HG02840 (cell line): ENCODE measurements at regions not wholly inside any gene's neighbourhood (a gene's known extent, or its start where the extent isn't known, plus 50 kb on each side); places are given as distances from the start of the nearest gene placed in this dataset.
A peak's percentile ranks its signal among the peaks of the same experiment; 100 is the strongest.

Source experiments
- ATAC-seq: cut with Tn5 transposase; IDR thresholded peaks from one replicate; pipeline ENCODE4 v1.9.1; 2021; ENCODE audit warnings: mild to moderate bottlenecking, moderate library complexity, moderate number of reproducible peaks; ENCODE audit not compliant: unreplicated experiment, low FRiP score

DNA sequence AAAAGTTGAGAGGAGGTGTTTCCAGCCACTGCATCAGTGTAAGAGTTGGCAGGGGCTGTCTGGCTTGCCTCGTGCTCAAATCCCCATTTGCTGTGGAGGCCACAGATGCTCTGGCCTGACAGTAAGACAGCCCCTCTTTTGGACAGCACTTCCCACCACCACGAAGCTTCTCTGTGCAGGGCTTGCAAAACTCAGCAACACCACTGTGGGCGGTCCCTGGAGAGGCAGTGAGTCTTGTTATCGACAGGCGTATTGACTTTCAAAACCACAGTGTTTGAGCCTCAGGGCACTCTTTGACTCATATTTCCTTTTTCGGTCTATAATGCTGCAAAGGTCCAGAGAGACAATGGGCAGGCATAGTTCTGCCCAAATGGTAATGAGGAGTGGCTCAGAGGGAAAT is 539.5 kb downstream of the EBF1 start:
- ATAC-seq = peak; percentile 94

DNA sequence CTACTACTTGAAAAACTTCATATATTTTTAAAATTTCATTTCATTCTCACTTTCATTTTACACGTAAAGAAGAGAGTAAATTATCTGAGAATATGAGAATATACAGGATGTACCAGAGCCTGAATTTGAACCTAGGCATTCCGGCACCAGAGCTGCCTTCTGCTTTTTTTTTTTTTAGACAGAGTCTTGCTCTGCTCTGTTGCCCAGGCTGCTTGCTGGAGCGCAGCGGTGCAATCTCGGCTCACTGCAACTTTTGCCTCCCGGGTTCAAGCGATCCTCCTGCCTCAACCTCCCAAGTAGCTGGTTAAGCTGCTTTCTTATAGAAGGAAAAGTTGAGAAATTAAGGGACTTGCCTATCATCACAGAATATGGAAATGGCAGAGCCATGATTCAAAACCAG is 540.1 kb downstream of the EBF1 start:
- ATAC-seq = no peak

DNA sequence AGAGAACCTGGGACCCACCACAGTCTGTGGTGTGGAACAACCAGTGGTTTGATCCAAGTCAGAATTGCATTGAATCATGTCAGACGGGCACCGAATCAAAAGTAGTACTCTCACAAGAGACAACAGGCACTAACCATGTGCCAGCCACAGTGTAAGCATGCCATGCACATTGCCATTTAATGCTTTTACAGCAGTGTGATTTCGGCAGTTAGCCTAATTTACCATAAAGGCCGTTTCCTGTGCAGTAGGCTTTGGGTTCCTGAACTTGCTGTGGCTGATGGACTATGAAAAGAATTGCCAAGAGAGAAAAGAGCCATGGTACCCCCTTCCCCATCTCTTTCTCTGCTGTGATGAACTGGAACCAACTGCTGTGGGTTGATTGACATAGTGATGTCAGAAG is 540.6 kb downstream of the EBF1 start:
- no peak for ATAC-seq

DNA sequence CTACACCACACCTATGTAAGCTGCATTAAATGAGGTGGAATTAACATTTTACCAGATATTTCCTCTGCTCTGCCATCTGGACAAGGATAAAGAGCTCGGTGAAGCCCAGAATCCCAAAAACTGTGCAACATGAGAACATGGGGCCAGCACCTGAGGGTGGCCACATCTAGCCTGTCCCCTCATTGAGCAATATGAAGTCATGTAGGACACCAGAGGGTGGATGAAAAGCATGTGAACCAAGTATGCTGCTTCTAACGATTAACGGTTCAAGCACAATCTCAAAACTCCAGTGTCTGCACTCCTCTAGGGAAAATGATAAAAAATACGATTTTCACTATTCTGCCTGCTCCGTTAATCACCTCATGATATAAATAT is 545.8 kb downstream of the EBF1 start:
- no peak for ATAC-seq

DNA sequence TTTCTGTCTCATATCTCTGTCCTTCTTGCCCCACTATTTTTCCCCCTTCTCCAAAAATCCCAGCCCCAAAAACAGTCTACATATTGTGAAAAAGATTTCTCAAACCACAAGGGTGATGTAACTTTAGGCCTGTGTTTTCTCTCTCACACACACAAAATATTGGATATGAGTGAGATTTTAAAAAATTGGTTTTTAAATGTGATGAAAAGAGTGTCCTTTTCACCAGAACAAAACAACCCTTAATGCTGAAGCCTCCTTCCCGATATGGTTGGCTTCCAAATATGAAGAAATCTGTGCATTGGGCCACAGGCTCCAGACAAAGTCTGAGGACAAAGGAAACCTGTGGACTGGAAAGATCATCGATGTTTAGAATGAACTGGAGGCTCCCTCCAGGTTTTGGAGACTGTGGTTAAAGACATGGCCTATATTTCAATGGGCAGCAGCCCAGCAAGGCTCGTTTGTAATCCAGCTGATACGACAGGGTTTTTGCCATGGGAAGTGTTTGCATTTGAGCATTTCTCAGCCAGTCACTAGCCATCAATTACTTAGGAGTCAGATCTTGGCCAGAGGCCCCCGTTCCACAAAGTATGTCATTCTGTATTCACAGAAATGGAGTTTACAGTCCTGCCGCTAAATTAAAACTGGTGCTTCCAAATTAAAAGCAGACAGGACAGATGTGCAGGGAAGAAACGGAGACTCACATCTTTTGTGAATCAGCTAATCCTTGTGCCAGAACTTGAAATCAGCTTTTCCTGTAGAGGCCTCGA is 546.3 kb downstream of the EBF1 start:
- ATAC-seq = no peak

DNA sequence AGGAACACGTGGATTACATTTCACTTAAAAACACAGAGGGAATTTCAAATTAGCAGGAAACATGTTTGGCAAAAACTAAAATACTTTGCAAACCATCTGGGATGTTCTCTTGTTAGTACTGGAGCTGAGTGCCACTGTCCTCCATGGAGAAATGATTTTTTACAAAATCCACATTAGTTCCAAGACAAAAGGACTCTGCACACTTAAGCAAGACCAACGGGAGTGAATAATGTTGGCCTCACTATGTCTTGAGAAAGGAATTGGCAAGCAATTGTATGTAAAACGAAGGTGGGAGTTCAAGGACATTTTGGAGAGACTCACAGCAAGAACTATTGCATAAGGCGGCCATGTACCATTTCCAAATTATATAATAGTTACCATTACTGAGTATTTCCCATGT is 547.5 kb downstream of the EBF1 start:
- no peak for ATAC-seq

DNA sequence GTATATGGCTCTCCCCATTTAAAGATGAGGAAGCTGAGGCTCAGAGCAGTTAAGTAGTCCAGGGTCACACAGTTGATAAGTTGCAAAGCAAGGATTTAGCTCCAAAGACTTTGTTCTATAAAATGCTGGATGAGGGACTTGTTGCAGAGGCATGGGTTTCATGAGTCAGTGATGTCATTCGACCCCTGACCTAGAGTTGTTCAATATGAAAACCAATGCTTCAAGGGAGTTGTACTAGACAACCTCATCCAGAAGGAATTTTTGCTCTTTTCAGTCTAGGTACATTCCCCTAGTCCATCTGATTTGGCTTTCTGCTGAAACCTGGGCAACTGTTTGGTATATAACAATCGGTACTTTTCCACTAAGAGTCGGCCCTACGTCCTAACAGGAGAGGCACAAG is 550.4 kb downstream of the EBF1 start:
- ATAC-seq = no peak

DNA sequence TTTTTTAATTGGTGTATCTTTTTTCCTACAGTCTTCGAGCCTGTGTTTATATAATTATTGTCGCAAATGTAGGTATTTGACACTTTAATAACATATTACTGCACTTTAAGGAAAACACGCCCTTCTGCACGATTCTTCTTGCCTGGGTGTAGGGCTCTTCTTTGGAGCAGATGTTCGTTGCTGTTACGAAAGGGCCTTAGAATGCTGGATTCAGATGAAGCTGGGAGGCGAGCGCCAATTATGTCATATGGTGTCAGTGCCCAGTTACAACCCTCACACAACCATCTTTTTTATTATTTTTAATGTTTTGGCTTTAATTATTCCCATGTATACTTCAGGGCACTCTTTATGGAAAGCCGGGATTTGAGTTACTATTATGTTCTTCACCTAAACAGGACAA is 553.0 kb downstream of the EBF1 start:
- no peak for ATAC-seq

DNA sequence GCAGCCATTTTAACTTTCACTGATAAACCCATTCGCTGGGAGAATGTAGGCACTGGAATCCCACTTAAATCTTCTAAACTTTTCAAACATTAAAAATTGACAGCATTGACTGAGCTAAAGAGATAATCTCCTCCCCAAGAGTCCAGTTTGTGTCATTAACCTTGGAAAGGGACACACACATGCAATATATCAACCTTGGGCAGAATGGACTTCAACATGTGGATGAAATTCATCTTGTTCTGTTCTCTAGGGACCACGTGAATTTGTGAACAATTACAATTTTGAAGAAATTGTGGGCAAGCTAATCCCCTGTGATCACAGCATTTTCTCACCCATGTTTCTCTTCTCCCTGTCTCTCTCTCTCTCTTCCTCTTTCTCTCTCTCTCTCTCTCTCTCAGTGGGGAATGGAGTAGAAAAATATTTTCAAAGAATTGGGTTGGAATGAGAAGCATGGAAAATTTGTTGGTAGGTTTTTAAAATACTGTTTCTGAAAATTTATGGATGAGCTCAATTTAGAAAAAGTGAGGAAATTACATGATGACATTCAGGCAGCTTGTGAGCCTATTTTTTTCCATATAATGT is 553.7 kb downstream of the EBF1 start:
- ATAC-seq = no peak

DNA sequence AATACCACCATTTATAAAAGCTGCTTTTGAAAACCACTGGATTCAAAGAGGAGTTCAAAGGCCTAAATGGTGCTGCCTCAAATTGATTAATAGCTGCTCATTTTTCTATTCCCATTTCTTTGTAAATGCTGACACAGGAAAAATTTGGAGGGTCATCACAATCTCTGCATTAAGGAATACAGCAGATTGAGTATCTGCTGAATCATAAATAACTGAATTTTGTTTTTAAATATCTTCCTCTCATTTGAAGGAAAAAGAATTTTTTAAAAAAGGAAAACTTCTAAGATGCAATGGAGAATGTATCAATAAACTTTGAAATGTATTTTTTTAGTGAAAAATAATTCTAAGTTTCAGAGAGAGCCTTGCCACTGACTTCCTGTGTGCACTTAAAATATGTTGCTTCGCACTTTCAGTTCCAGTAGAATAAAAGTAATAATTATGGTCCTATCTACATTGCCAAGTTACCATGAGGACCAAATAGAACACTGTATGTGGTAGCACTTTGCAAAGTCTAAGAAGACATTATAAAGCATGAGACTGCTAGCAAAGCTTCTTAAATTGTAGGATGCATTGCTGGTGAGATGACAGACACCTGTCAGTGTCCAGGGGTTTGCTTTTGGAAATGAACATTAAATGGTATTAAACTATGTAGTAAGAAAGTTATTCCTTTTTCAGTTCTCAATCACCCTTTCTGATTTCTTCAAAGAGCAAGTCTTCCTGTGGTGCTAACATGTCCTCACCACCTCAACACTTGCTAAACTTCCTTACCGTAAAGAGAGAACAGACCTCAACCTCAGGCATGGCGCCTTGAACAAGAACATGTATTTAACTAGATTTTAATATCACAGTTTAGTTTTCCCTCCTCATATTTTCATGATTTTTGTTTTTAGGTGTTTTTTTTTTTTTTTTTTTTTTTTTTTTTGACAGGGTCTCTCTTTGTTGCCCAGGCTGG is 555.1 kb downstream of the EBF1 start:
- no peak for ATAC-seq

DNA sequence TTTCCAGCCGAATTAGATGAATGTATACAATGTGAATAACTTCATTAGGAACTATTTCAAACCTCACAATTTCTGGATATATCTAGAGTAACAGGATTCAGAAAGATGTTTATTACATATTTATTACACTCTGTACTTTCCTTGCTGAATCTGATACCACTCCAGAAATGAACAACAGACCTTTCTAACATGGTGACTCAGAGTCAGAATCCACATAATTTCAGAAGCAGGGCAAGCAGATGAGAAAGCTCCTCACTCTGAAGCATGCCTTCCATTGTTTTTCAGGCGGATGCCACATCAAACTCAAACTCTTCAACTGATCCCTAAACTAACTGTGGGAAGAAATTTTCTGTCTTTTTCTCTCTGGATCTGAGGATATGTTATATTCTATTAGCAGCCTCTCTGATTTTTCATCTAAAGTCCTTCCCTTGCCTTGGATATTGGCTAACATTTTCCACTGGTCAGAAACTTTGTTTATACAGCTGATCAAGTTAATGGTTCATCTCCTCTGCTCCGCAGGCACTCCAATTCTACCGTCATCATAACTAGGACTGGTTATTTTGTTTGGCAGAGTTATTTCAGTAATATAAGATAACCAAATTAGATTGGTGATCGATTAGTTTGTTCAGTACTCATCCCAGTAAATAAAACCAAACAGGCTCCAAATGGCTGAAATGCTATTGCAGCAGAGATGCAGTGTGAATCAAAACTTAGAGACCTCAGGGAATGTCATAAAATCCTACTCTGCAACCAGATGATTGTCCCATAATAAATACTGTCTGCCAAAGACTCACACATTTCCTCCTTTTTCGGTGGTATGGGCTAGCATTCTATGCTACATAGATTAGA is 556.0 kb downstream of the EBF1 start:
- no peak for ATAC-seq

DNA sequence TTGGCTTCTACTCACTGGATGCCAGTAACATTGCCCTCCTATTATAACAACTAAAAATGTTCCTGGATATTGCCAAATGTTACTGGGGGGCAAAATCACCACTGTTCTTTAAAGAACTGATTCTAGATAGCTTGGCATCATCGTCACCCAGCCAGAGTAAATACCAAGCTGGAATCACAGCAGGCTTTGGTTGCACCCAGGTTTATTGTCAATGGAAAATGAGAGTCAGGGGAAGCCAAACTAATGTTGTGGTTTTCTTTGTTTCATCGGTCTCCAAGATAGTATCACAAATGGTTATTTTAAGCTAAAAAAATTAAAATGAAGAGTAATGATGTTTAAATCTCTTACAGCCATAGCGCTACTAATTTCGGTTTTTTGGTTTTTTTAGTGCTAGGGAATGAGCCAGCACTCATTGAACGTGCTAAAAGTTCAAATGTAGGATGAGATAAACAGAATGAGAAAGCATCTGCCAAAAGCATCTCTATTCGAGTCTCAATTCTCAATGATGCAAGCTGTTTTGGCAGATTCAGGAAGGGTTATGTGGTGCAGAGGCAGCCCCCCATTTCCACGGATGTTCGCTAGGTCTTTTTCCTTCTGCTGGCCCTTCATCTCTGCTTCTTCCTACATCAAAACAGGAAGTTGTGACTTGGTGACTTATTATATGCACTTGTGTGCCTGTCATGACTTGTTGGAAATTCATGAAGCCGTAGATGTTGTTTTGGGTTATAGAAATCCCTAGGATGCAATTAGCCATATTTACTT is 558.0 kb downstream of the EBF1 start:
- ATAC-seq = no peak

DNA sequence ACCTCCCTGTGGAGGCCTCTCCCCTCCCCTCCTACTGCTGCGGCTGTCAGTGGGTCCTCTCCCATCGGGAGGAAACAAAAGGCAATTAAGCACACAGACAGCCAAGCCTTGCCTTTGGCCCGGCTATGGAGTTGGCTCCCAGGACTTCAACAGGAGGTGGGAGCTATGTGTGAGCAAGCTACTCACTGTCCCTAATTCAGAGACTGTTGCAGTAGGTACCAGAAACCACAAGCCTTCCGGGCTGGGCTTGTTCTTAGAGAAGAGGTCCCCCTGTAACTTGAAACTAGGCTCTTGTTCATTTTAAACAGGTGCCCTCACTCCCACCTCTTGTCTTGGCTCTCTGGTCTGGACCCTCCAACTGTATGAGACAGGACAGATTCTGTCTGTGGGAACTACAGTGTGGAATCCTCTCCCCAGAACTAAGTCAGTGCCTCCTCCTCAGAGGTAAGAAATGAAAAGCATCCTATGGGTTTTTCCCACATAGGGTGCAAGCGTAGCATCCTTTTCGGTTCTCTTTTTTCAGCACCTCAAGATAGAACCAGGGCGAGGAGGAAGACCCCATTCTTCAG is 561.1 kb downstream of the EBF1 start:
- peak; percentile 73 for ATAC-seq

DNA sequence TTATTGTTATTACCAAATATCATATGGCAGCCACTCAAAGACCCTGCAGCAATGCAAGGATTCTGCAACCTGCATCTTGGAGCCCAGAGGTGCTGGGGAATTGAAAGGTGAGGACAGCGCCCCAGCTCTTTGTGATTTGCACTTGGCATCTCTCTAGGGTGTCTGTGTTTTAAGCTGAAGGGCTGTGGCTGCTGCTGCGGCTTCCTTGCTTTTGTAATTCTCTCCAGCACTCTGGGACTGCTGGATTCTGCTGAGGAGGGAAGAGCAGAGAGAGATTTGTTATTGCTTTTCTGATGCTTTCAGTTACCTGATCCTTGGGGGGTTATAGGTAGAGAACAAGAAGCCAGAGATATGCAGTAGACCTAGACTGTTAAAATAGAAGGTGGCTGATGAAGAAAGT is 562.4 kb downstream of the EBF1 start:
- ATAC-seq = no peak

DNA sequence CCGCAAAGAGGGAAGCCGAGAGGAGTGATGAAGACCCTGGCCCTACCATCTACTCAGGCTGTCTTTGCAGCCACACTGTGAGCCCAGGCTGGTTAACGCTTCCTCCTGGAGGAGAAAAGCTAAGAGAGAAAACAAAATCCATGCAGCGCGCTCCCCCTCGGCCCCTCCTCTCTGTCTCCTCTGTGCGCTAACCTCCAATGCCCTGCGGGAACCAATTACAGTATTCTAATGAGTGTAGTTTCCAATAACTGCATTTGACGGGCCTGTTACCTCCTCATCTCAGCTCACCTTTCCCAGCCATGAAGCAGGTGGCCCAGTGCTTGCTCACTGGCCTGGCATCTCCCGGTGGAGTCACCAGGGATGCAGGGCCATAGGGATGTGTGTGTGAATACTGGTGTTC is 565.5 kb downstream of the EBF1 start:
- ATAC-seq = no peak

DNA sequence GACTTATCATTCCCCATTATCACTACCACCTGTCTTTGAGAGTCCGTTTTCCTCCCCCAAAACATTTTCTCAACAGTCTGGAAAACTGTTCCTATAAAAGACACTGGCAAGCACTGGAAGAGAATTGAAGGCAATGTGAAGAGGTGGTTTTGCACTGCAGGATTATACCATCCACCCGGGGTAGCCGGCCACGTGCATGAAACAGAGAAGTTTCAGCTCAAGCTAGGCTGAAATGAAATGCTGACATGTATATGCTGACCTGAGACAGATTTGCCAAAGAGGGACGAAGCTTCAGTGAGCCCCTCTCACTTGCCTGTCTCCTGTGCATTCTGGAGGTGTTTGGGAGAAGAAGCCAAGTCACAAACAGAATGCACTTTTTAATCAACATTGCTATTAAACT is 567.0 kb downstream of the EBF1 start:
- ATAC-seq = no peak

DNA sequence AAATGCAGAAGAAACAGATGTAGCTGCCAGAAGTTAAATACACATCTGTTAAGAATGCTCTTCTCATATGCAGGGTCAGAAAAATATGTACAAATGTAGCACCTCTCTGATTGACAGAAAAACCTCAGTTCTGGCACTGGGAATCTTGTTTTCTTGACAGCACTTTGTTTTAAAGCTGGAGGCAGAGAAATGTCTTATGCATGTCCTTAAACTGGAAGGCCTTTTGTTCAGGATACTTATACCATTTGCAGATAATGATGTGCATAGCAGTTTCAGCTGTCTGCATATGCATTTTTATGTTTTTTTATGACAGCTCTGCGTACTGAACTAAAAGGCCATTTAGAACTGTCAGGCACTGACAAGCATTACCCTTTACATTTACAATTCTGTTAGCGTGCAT is 567.9 kb downstream of the EBF1 start:
- no peak for ATAC-seq

DNA sequence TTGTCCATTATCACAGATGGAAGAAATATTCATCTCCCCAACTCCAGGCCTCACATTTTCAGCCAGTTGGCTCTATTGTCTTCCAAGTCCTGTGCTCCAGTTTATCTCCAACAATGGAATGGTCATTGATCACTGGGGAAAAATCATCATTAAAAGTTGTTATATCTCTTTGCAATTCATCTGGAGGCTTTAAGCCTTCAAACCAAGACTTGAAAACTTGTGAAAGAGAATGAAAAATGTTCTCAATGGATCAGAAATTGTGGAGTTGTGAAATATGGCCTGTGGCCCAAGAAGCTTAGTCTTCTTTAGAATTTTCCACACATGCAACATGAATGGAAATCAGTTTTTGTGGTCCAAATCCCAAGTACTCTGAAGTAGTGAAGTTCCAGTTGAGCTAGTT is 569.6 kb downstream of the EBF1 start:
- no peak for ATAC-seq

DNA sequence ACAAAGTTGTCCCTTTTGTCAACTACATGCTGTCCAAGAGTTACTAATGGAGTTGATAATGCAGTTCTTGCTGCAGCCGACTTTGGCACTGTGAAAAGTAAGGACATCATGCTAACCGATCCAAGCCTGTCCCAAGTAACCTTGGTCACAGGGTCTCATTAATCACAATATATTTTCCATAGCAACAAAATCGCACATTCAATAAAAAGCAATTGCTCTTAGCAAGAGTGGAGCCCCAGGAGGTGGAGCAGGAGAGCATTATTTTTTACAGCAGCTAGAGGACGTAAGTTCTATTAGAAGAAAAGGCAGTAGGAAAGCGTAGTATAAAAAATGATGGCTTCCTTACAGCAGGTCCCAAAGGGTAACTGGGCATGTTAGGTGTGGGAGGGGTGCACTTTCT is 570.3 kb downstream of the EBF1 start:
- ATAC-seq = no peak

DNA sequence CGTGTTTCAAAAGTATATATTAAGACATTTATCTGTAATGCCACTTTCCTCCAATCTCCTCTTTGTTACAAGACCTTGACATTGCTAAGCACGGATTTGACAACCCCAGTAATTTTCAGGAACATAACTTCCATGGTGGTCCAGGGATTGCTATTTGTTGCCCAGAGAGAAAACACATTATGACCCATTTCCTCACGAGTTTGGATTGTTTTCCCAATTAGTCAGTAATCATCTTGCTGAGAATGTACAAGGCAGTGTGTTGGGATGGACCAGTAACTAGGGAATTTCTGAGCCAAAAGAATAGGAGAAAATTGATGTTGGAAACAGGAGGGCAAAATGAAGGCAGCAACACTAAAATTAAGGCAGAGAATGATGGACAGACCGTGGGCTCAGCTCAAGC is 574.1 kb downstream of the EBF1 start:
- ATAC-seq = no peak
